ENCODE measurements at regions not wholly inside any gene's neighbourhood (a gene's known extent, or its start where the extent isn't known, plus 50 kb on each side); places are given as distances from the start of the nearest gene placed in this dataset.
"Not testable (repeated sequence)": the region's sequence is repeated elsewhere in the genome, so short reads cannot be mapped to it uniquely, and the experiment has no call there.

DNA sequence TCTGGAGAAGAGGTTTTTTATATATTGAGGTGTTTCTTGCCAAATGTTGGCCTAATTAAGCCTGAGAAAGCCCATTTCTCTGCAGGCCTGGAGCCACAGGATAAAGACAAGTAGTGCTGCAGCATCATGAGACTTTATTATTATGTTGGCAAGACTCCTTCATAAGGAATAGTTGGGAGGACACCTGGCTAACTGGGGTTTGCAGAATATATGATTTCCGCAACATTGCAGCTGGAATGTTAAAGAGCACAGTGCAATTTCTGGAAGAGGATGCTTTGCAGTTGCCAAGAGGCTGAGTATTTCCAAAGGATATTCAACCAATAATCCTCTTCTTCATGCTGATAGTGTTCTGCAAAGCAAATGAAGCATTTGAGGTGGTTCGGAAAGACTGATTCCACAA lies 1512.8 kb upstream of the LRRTM3 start:
- no peaks in the 10 kb centered on the region for H3K9me3 ChIP-seq (ENCODE audit: insufficient read depth, low read length)
- no peaks in the 10 kb centered on the region for H3K79me2 ChIP-seq (ENCODE audit: low read length)
- no peaks in the 10 kb centered on the region for H4K20me1 ChIP-seq (ENCODE audit: insufficient read depth, low read length)
- H3K4me2 ChIP-seq (ENCODE audit: low read length) = no peak overlapping the region
- TF ChIP-seq, protein P1, sequence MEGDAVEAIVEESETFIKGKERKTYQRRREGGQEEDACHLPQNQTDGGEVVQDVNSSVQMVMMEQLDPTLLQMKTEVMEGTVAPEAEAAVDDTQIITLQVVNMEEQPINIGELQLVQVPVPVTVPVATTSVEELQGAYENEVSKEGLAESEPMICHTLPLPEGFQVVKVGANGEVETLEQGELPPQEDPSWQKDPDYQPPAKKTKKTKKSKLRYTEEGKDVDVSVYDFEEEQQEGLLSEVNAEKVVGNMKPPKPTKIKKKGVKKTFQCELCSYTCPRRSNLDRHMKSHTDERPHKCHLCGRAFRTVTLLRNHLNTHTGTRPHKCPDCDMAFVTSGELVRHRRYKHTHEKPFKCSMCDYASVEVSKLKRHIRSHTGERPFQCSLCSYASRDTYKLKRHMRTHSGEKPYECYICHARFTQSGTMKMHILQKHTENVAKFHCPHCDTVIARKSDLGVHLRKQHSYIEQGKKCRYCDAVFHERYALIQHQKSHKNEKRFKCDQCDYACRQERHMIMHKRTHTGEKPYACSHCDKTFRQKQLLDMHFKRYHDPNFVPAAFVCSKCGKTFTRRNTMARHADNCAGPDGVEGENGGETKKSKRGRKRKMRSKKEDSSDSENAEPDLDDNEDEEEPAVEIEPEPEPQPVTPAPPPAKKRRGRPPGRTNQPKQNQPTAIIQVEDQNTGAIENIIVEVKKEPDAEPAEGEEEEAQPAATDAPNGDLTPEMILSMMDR (IDR thresholded peaks at IDR 0.05; ENCODE audit: low read depth, low read length) = no peak
- no peak for TF ChIP-seq EZH2phosphoT487 (IDR thresholded peaks at IDR 0.05; ENCODE audit: low read depth)
- no peaks in the 10 kb centered on the region for H3K4me1 ChIP-seq (ENCODE audit: low read length)
- H3K4me3 ChIP-seq (ENCODE audit: low read length) = no peak overlapping the region
- no peaks in the 10 kb centered on the region for H3K36me3 ChIP-seq (replicated peaks; ENCODE audit: low read depth, low read length)
- no peaks in the 10 kb centered on the region for H3K27me3 ChIP-seq (ENCODE audit: low read depth, low read length)
- H3K27ac ChIP-seq (ENCODE audit: low read length) = no peak overlapping the region
- no peak overlapping the region for H3K9ac ChIP-seq (ENCODE audit: low read length)
- no peak overlapping the region for H2AFZ ChIP-seq (ENCODE audit: low read depth, low read length)

DNA sequence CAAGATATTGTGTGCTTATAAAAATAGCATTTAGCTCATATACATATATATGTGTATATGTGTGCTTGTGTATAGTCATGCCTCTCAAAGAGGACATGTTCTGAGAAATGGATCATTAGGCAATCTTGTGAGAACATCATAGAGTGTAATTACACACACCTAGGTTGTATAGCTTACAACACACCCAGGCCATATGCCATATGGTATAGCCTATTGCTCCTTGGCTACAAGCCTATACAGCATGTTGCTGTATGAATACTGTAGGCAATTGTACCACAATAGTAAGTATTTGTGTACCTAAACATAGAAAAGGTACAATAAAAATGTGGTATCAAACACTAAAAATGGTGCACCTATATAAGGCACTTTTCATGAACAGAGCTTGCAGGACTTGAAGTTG lies 1510.5 kb upstream of the LRRTM3 start:
- Histone ChIP-seq H3K79me2 (ENCODE audit: low read length) (no peaks in the 10 kb centered on the region), H3K4me1 (ENCODE audit: low read length) (no peaks in the 10 kb centered on the region), H3K27me3 (ENCODE audit: low read depth, low read length) (no peaks in the 10 kb centered on the region), H2AFZ (ENCODE audit: low read depth, low read length) (no peak overlapping the region), H3K4me2 (ENCODE audit: low read length) (no peak overlapping the region), H3K4me3 (ENCODE audit: low read length) (no peak overlapping the region), H3K36me3 (replicated peaks; ENCODE audit: low read depth, low read length) (no peaks in the 10 kb centered on the region), H3K9me3 (ENCODE audit: insufficient read depth, low read length) (no peaks in the 10 kb centered on the region), H3K9ac (ENCODE audit: low read length) (no peak overlapping the region), H4K20me1 (ENCODE audit: insufficient read depth, low read length) (no peaks in the 10 kb centered on the region), H3K27ac (ENCODE audit: low read length) (no peak overlapping the region)
- TF ChIP-seq, protein P1 (IDR thresholded peaks at IDR 0.05; ENCODE audit: low read depth, low read length) = no peak
- TF ChIP-seq EZH2phosphoT487 (IDR thresholded peaks at IDR 0.05; ENCODE audit: low read depth) = no peak

DNA sequence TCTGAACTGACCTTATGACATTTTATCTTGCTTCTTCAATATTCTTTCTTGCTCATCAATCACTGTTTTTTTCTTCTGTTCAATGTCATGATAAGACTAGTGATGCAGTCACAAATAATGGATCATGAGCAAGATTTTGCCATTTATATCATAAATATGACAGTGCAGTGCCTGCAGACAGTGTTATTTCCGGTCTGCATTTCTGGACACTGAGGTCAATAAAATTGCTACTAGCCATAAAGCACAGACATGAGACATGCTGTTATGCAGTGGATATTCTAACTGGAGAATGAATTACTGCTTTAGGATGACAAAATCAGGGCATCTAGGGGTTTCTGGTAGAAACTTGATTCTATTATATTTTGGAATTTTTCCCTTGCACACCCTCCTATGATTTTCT lies 1509.7 kb upstream of the LRRTM3 start:
- no peak overlapping the region for H2AFZ ChIP-seq (ENCODE audit: low read depth, low read length)
- H3K4me3 ChIP-seq (ENCODE audit: low read length) = no peak overlapping the region
- H3K4me1 ChIP-seq (ENCODE audit: low read length) = no peaks in the 10 kb centered on the region
- H3K4me2 ChIP-seq (ENCODE audit: low read length) = no peak overlapping the region
- no peaks in the 10 kb centered on the region for H3K9me3 ChIP-seq (ENCODE audit: insufficient read depth, low read length)
- no peaks in the 10 kb centered on the region for H4K20me1 ChIP-seq (ENCODE audit: insufficient read depth, low read length)
- no peaks in the 10 kb centered on the region for H3K36me3 ChIP-seq (replicated peaks; ENCODE audit: low read depth, low read length)
- no peaks in the 10 kb centered on the region for H3K79me2 ChIP-seq (ENCODE audit: low read length)
- H3K27ac ChIP-seq (ENCODE audit: low read length) = no peak overlapping the region
- TF ChIP-seq, protein P1 (IDR thresholded peaks at IDR 0.05; ENCODE audit: low read depth, low read length) = no peak
- TF ChIP-seq EZH2phosphoT487 (IDR thresholded peaks at IDR 0.05; ENCODE audit: low read depth) = no peak
- no peaks in the 10 kb centered on the region for H3K27me3 ChIP-seq (ENCODE audit: low read depth, low read length)
- H3K9ac ChIP-seq (ENCODE audit: low read length) = no peak overlapping the region

DNA sequence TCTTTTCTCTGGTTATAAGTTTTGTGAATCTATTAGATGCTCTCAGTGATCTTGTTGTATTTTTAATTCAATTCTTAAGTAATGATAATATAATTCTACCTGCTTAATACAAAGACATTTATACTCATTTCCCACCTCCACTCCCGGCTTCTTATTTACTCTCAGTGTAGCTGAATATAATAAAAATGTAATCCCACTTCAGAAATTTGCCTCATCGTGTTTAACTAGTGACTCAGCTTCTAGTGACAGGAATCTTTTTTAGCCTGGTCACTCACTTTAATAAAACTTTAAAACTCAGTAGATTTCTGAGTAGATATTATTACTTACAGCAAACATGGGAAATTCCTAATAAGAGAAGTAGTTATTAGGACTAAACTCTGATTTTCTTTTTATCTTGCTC lies 1506.2 kb upstream of the LRRTM3 start:
- Histone ChIP-seq H3K27ac (ENCODE audit: low read length) (no peak overlapping the region), H3K4me2 (ENCODE audit: low read length) (no peak overlapping the region)

DNA sequence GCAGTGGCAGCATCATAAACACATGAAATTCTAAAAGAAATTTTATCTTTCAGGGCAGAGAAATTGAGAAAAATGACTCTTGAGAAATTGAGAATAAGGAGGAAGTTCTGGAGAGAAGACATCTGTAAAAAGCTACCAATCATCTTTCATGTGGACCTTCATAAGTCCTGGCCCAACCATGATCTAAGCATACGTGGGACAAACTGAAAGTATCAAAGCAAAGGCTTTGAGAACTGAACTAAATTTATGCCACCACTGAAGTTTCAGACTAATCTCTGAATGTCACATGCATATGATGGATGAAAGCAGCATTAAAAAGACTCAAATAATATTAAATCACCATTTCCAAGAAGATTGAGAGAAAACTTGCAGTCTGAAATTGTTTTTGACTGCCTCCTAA lies 1502.8 kb upstream of the LRRTM3 start:
- H2AFZ ChIP-seq (ENCODE audit: low read depth, low read length) = no peak overlapping the region
- H3K79me2 ChIP-seq (ENCODE audit: low read length) = no peaks in the 10 kb centered on the region
- H3K27me3 ChIP-seq (ENCODE audit: low read depth, low read length) = no peaks in the 10 kb centered on the region
- no peaks in the 10 kb centered on the region for H4K20me1 ChIP-seq (ENCODE audit: insufficient read depth, low read length)
- H3K4me1 ChIP-seq (ENCODE audit: low read length) = no peaks in the 10 kb centered on the region
- no peak overlapping the region for H3K27ac ChIP-seq (ENCODE audit: low read length)
- H3K4me3 ChIP-seq (ENCODE audit: low read length) = no peak overlapping the region
- no peaks in the 10 kb centered on the region for H3K36me3 ChIP-seq (replicated peaks; ENCODE audit: low read depth, low read length)
- no peaks in the 10 kb centered on the region for H3K9me3 ChIP-seq (ENCODE audit: insufficient read depth, low read length)
- H3K4me2 ChIP-seq (ENCODE audit: low read length) = no peak overlapping the region
- no peak overlapping the region for H3K9ac ChIP-seq (ENCODE audit: low read length)
- TF ChIP-seq EZH2phosphoT487 (IDR thresholded peaks at IDR 0.05; ENCODE audit: low read depth) = no peak
- TF ChIP-seq, protein P1 (IDR thresholded peaks at IDR 0.05; ENCODE audit: low read depth, low read length) = no peak

More for the DNA sequence above, 1506.2 kb upstream of the LRRTM3 start:
- no peaks in the 10 kb centered on the region for H4K20me1 ChIP-seq (ENCODE audit: insufficient read depth, low read length)
- H3K36me3 ChIP-seq (replicated peaks; ENCODE audit: low read depth, low read length) = no peaks in the 10 kb centered on the region
- H3K4me1 ChIP-seq (ENCODE audit: low read length) = no peaks in the 10 kb centered on the region
- no peaks in the 10 kb centered on the region for H3K79me2 ChIP-seq (ENCODE audit: low read length)
- no peak overlapping the region for H3K9ac ChIP-seq (ENCODE audit: low read length)
- no peak overlapping the region for H2AFZ ChIP-seq (ENCODE audit: low read depth, low read length)
- no peak for TF ChIP-seq EZH2phosphoT487 (IDR thresholded peaks at IDR 0.05; ENCODE audit: low read depth)
- H3K4me3 ChIP-seq (ENCODE audit: low read length) = no peak overlapping the region
- H3K27me3 ChIP-seq (ENCODE audit: low read depth, low read length) = no peaks in the 10 kb centered on the region
- no peaks in the 10 kb centered on the region for H3K9me3 ChIP-seq (ENCODE audit: insufficient read depth, low read length)

DNA sequence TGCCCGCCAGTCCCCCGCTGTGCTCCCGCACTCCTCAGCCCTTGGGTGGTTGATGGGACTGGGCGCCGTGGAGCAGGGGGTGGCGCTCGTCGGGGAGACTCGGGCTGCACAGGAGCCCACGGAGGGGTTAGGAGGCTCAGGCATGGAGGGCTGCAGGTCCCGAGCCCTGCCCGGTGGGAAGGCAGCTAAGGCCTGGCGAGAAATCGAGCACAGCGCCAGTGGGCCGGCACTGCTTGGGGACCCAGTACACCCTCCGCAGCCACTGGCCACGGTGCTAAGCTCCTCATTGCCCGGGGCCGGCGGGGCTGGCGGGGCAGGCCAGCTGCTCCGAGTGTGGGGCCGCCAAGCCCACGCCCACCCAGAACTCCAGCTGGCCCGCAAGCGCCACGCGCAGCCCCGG lies 1496.5 kb upstream of the LRRTM3 start:
- H3K27me3 ChIP-seq (ENCODE audit: low read depth, low read length); H3K4me3 ChIP-seq (ENCODE audit: low read length); H3K27ac ChIP-seq (ENCODE audit: low read length); H3K4me2 ChIP-seq (ENCODE audit: low read length); H3K79me2 ChIP-seq (ENCODE audit: low read length); H4K20me1 ChIP-seq (ENCODE audit: insufficient read depth, low read length); H3K9me3 ChIP-seq (ENCODE audit: insufficient read depth, low read length); H3K36me3 ChIP-seq (replicated peaks; ENCODE audit: low read depth, low read length); H2AFZ ChIP-seq (ENCODE audit: low read depth, low read length); H3K9ac ChIP-seq (ENCODE audit: low read length): not testable (repeated sequence)
- H3K4me1 ChIP-seq (ENCODE audit: low read length) = peaks cover 15% of the 10 kb centered on the region
